H1 (cell line): ENCODE measurements at regions not wholly inside any gene's neighbourhood (a gene's known extent, or its start where the extent isn't known, plus 50 kb on each side); places are given as distances from the start of the nearest gene placed in this dataset.

ENCODE experiments used
- KDM5A ChIP-seq: fragments of 200-600 bp; IDR thresholded peaks from 2 replicates; pipeline ENCODE4 v1.7.1; 2012; ENCODE audit warnings: mild to moderate bottlenecking, low read length, inconsistent platforms, mixed read lengths
- POLR2A ChIP-seq, 2 experiments: IDR thresholded peaks; 1 replicate in 1 of 2; 2 replicates in 1 of 2; pipeline ENCODE4 v1.6.1; 2011; ENCODE audit warnings: low read depth in 2 of 2, low read length in 2 of 2, mild to moderate bottlenecking in 2 of 2; ENCODE audit errors: control extremely low read depth in 1 of 2
- RAD21 ChIP-seq, 2 experiments: IDR thresholded peaks in 1 of 2; conservative IDR thresholded peaks in 1 of 2; 2 replicates each; pipeline ENCODE4 v1.6.1; 2011; ENCODE audit warnings: low read depth in 2 of 2, low read length in 2 of 2, improper control_type of control experiment in 1 of 2, inconsistent platforms in 1 of 2, mild to moderate bottlenecking in 1 of 2, moderate library complexity in 1 of 2
- SP2 ChIP-seq: IDR thresholded peaks from 2 replicates; pipeline ENCODE4 v1.6.1; 2012; ENCODE audit warnings: mild to moderate bottlenecking, low read length, inconsistent platforms
- SUZ12 ChIP-seq: fragments of 200-600 bp; sonication (generic); IDR thresholded peaks from 2 replicates; pipeline ENCODE4 v1.6.1; 2012; ENCODE audit warnings: mild to moderate bottlenecking, inconsistent platforms, low read length, moderate library complexity, mixed read lengths
- TF ChIP-seq, protein P1 (sequence below): IDR thresholded peaks from 2 replicates; pipeline ENCODE4 v1.6.1; 2011; ENCODE audit warnings: low read depth, mild to moderate bottlenecking, low read length; ENCODE audit not compliant: insufficient read depth

DNA sequence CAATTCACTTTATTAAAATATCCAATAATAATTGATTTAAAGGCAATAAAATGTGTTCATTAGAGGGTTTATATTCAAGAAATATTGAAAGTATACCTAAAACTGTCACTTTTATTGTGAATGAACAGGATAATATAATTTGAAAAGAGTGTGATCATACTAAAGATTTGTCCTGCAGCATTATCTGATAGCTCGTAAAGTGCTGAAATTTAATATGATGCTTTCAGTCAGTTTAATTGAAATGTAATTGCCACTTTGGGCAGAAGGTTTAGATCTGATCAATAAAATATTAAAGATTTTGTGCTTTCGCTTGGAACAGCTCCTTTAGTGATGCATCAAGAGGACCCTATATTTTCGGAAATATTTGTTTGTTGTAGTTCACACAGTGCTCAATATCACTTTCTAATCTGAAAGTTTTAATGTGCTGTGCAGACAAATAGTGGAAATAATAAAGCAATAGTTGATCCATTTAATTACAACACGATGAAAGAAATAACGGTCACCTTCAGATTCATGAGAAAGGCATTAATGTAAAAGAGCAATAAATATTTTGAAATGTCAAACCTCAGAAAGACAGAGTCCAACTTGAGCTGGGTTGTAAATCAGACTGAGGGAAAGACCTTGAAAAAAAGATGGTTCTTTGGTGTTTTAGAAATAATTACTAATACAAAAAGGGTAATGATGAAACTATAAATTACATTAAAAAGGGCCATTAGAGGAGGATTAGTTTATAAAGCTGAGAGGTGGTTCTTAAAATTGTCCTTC, 129.7 kb upstream of the MEIS2 start (continued):
- TF ChIP-seq SP2 (no peak), SUZ12 (no peak), POLR2A (IDR thresholded peaks at IDR 0.05; ENCODE audit: control extremely low read depth in 1 of 2, low read depth in 2 of 2, low read length in 2 of 2) (no peak), KDM5A (no peak), RAD21 (IDR thresholded peaks at IDR 0.05 in 1 of 2, conservative IDR thresholded peaks at IDR 0.05 in 1 of 2; ENCODE audit: low read depth in 2 of 2, low read length in 2 of 2) (no peak)
- TF ChIP-seq, protein P1, sequence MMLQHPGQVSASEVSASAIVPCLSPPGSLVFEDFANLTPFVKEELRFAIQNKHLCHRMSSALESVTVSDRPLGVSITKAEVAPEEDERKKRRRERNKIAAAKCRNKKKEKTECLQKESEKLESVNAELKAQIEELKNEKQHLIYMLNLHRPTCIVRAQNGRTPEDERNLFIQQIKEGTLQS: no peak
